Sigmoid colon (tissue), 4 donors: ENCODE measurements at regions not wholly inside any gene's neighbourhood (a gene's known extent, or its start where the extent isn't known, plus 50 kb on each side); places are given as distances from the start of the nearest gene placed in this dataset.

Experiments
- CTCF ChIP-seq, 4 experiments: fragments of 450-650 bp in 3 of 4; fragments of 200-600 bp in 1 of 4; IDR thresholded peaks; one replicate each; pipeline ENCODE4 v1.5.1; 2016 to 2019; ENCODE audit warnings: antibody characterized with exemption in 4 of 4, mild to moderate bottlenecking in 3 of 4, moderate library complexity in 2 of 4
- POLR2A ChIP-seq, 2 donors: fragments of 450-650 bp; IDR thresholded peaks; one replicate each; pipeline ENCODE4 v1.6.1; 2016; ENCODE audit warnings: antibody characterized with exemption in 2 of 2, mild to moderate bottlenecking in 2 of 2, moderate library complexity in 2 of 2
- POLR2AphosphoS5 ChIP-seq, 4 donors: sonication (generic); formaldehyde crosslinking; IDR thresholded peaks; one replicate each; pipeline ENCODE4 v1.6.1; 2017; ENCODE audit warnings: antibody characterized with exemption in 4 of 4

- TF ChIP-seq CTCF (IDR thresholded peaks at IDR 0.05) (no peak), POLR2A (IDR thresholded peaks at IDR 0.05) (no peak), POLR2AphosphoS5 (IDR thresholded peaks at IDR 0.05) (no peak)
These were observed 187.6 kb downstream of the EPM2A start for GRCh38 chr6:145547594-145548335.
